GM19238 (cell line): ENCODE measurements at regions not wholly inside any gene's neighbourhood (a gene's known extent, or its start where the extent isn't known, plus 50 kb on each side); places are given as distances from the start of the nearest gene placed in this dataset.

Source experiments
- DNase-seq: peaks from one replicate; pipeline ENCODE4 v3.0.0; 2011; ENCODE audit warnings: low spot score; ENCODE audit not compliant: insufficient read length

- no peak for DNase-seq
These were observed 118.3 kb downstream of the GYPC start for GRCh38 chr2:126774290-126774689.

GRCh38 chr2:126774761-126775160 lies 118.8 kb downstream of the GYPC start:
- DNase-seq, result no peak

- no peak for DNase-seq
These were observed 119.5 kb downstream of the GYPC start for GRCh38 chr2:126775300-126775985.

GRCh38 chr2:126776255-126776654 lies 120.3 kb downstream of the GYPC start:
- DNase-seq, result no peak

DNA sequence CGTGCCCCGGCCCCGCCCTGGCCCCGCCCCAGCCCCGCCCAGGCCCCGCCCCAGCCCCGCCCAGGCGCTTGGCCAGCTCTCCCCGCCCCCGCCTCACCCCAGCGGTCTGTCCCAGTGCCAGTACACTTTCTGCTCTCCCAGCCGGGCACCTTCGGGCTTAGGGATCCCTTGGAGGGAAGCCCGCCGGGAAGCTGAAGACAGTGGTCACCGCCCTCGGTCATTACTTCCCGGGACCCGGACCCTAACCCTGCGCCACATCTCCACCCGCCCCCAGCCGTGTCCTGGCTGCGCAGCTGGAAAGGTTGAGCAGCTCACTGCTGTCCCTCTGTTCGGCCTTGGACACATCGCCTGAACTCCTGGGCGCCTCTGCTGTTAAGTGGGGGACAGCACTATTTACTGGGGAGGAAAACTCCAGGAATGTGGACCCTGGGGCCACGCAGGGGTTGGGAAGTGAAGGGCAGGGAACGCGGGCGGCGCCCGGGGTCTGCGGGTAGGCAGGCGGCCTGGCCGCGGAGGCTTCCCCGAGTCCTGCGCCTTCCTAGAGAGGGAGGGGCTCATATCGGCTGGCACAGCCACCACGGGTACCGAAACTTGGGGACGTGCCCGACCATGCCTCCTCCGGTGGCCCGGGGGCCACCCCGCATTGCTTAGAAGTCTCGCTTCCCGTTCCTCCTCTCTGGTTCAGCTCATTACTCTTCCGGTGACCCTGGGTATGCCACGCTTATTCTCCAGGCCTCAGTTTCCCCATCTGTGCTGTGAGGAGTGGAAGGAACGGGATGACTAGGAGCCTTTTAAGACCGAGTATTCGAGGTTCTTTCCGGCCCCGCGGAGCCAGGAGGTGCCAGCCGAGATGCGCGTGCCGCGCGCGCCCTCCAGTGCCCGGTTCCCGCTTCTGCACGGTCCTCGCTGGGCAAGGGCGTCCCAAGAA lies 121.0 kb downstream of the GYPC start:
- peak; percentile 70 for DNase-seq

GRCh38 chr2:126777620-126777978 lies 121.1 kb upstream of the TEX51 start:
- no peak for DNase-seq

DNA sequence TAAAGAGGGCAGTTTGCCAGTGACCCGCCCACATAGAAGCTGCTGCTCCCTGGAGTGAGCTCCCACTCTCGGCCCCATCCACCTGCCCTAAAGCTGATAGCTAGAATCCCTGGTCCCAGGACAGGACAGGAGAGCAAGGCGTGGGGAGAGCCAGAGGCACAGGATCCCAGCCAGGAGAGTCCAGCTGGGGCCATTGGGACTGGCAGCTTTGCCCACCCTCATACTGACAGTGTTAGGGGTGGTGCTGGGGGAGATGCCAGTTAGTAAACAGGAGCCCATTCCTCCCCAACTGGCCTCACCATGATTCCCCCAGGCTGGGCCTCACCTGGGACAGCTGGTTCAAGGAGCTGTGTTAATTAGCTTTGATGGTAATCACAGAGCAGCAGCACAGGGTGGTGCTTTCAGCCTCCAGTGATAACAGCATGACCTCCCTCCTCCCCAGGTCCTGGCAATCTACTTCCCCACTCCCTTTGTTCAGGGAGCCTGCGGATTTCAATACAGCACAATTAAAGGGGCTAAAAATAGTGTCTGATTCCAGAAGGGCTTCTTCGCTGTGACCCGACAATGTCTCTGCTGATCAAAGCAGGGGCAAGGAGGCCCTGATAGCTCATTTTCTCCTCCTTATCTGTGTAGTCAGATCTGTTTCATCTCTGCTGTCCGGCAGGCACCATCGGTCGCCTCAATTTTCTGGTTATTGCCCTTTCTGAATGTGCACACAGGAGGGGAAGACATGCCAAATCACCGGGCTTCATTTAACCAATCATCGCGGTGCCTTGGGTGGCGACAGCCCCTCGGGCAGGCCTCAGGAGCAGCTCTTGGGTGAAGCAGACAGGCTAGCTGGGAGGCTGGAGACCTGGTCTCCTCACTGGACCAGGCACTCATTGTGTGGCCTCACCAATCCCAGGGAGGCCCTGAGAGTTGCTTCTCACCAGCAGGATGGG lies 119.9 kb upstream of the TEX51 start:
- no peak for DNase-seq

DNA sequence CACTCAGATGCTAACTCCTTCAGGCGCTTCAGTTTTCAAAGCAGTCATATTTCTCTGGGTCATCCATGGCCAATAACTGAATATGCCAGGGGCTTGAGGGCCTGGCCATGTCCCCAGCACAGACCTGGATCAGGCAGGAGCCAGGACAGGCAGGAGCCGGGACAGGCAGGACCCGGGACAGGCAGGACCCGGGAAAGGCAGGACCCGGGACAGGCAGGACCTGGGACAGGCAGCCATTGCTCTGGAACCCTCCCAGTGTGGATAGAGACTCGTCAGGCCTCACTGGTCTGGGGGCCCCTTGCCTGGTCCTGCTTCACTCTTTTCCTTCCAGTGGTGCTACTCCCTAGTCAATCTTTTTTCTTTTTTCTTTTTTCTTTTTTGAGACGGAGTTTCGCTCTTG lies 117.5 kb upstream of the TEX51 start:
- DNase-seq, result no peak

- DNase-seq, result no peak
These were observed 116.9 kb upstream of the TEX51 start for GRCh38 chr2:126781806-126782205.

GRCh38 chr2:126782648-126783047 lies 116.0 kb upstream of the TEX51 start:
- no peak for DNase-seq

GRCh38 chr2:126783341-126783740 lies 115.3 kb upstream of the TEX51 start:
- DNase-seq, result no peak

- no peak for DNase-seq
These were observed 114.6 kb upstream of the TEX51 start for GRCh38 chr2:126784045-126784444.

- no peak for DNase-seq
These were observed 114.1 kb upstream of the TEX51 start for GRCh38 chr2:126784621-126785020.

- no peak for DNase-seq
These were observed 113.5 kb upstream of the TEX51 start for GRCh38 chr2:126785236-126785635.

- DNase-seq, result no peak
These were observed 112.8 kb upstream of the TEX51 start for GRCh38 chr2:126785862-126786261.

DNA sequence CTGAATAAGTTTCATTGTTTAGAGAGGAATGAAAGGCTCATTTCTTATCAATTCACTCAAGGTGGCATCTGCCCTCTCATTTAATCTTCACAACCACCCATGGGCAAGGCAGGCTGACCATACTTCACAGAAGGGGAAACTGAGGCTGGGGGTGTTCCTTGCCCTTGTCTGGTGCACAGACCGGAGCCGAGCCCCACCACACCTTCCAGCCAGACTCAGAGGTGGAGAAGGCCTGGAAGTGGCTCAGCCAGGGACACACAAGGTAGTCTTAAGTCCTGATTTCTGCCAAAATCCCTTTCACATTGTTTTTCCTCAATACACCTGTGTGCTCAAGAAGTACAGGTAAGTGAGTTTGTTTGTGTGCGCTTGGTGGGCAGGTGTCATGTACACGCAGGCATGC lies 111.9 kb upstream of the TEX51 start:
- no peak for DNase-seq

- DNase-seq, result no peak
These were observed 111.4 kb upstream of the TEX51 start for GRCh38 chr2:126787289-126787688.

- no peak for DNase-seq
These were observed 110.6 kb upstream of the TEX51 start for GRCh38 chr2:126788113-126788512.

DNA sequence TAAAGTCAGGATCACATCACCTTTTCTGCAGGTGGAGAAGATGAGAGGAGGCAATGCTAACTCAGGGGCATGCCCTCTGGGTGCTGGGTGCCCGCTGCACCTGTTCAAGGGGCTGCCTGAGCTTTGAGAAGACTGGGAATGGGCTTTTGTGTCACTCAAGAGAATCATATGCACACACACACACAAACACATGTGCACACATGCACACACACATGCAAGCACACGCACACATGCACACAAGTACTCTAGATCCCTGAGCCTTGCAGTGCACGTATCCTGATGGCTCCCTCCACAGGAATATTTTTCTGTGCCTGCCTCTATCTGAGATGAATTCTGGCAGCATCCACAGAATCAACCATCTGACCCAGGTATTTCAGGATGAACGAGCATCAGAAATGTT lies 110.0 kb upstream of the TEX51 start:
- DNase-seq, result no peak

DNA sequence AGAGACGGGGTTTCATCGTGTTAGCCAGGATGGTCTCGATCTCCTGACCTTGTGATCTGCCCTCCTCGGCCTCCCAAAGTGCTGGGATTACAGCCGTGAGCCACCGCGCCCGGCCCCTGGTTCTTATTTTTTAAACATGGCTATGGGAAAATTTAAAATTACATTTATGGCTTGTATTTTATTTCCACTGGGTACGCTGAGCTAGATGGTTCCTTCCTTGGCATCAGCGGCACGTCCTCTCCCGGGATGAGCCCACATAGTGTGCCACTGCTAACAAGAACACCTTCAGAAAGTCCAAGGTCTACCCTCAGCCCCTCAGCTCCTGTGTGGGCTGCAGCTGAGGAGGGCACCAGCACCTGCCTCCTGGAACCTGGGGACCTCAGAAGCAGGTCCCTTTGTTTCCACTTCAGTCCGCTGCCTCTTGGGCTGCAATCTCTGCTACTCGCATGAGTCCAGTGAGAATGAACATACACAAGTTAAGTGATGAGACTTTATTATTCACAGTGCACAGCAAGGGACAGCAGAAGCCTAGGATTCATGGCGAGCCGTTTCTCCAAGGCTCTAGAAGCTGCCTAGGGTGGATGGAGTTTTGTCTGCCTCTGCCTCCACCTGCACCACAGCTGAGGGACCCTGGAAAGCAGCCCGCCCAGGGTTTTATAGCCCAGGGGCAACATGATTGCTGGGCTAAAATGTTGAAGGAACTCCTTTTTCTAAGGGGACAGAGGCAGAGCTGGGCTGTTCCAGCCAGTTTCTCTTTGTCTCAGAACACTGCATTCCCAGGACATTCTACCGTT lies 107.5 kb upstream of the TEX51 start:
- DNase-seq, result no peak

GRCh38 chr2:126792186-126792585 lies 106.5 kb upstream of the TEX51 start:
- no peak for DNase-seq
